ENCODE measurements at regions not wholly inside any gene's neighbourhood (a gene's known extent, or its start where the extent isn't known, plus 50 kb on each side); places are given as distances from the start of the nearest gene placed in this dataset.

GRCh38 chr20:4384961-4385360, 135.9 kb upstream of the ADRA1D start:
- in situ Hi-C loops (cut with MboI; ENCODE audit: low sequenced_read_pairs, unreplicated experiment), result no loop called here
- no peak for TF ChIP-seq CTCF (IDR thresholded peaks at IDR 0.05; ENCODE audit: borderline replicate concordance, control extremely low read depth, extremely low read depth, insufficient read depth, missing control alignments)
- DNase-seq (ENCODE audit: low spot score), result no peak

GRCh38 chr20:4383961-4384360, 134.9 kb upstream of the ADRA1D start:
- in situ Hi-C loops (cut with MboI; ENCODE audit: low sequenced_read_pairs, unreplicated experiment), result no loop called here
- TF ChIP-seq CTCF (IDR thresholded peaks at IDR 0.05; ENCODE audit: borderline replicate concordance, control extremely low read depth, extremely low read depth, insufficient read depth, missing control alignments), result no peak
- DNase-seq (ENCODE audit: low spot score), result no peak

GRCh38 chr20:4375881-4376280, 126.8 kb upstream of the ADRA1D start:
- no peak for TF ChIP-seq CTCF (IDR thresholded peaks at IDR 0.05; ENCODE audit: borderline replicate concordance, control extremely low read depth, extremely low read depth, insufficient read depth, missing control alignments)

GRCh38 chr20:4373454-4373853, 124.4 kb upstream of the ADRA1D start:
- TF ChIP-seq CTCF (IDR thresholded peaks at IDR 0.05; ENCODE audit: borderline replicate concordance, control extremely low read depth, extremely low read depth, insufficient read depth, missing control alignments), result no peak
- in situ Hi-C loops (cut with MboI; ENCODE audit: low sequenced_read_pairs, unreplicated experiment), result no loop called here
- no peak for DNase-seq (ENCODE audit: low spot score)

More at GRCh38 chr20:4375881-4376280, 126.8 kb upstream of the ADRA1D start:
- in situ Hi-C loops (cut with MboI; ENCODE audit: low sequenced_read_pairs, unreplicated experiment), result no loop called here
- no peak for DNase-seq (ENCODE audit: low spot score)

- no peak for TF ChIP-seq CTCF (IDR thresholded peaks at IDR 0.05; ENCODE audit: borderline replicate concordance, control extremely low read depth, extremely low read depth, insufficient read depth, missing control alignments)
- in situ Hi-C loops (cut with MboI; ENCODE audit: low sequenced_read_pairs, unreplicated experiment), result no loop called here
- no peak for DNase-seq (ENCODE audit: low spot score)
These were observed 122.7 kb upstream of the ADRA1D start for GRCh38 chr20:4371623-4372251.

GRCh38 chr20:4370851-4371250, 121.8 kb upstream of the ADRA1D start:
- no peak for DNase-seq (ENCODE audit: low spot score)
- TF ChIP-seq CTCF (IDR thresholded peaks at IDR 0.05; ENCODE audit: borderline replicate concordance, control extremely low read depth, extremely low read depth, insufficient read depth, missing control alignments), result no peak
- in situ Hi-C loops (cut with MboI; ENCODE audit: low sequenced_read_pairs, unreplicated experiment), result no loop called here

Measured in GM13976 (cell line).